ENCODE measurements at regions not wholly inside any gene's neighbourhood (a gene's known extent, or its start where the extent isn't known, plus 50 kb on each side); places are given as distances from the start of the nearest gene placed in this dataset.

DNA sequence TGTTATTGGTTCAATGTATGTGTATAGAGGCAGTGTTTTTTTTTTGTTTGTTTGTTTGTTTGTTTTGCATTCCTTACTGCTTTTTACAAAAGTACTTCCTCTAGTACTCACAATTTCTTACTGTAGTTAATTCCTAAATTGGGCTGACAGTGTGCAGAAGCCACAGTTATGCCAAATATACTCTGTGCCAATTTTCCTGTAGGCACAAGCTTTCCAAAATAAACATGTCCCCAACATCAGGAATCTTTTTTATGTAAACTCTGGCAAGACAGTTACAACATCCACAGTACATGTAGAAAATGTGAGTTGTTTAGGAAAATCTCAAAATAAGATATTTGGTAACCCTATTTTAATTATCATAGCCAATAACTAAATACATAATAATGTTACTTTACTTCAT, 161.6 kb upstream of the TSLP start:
- H3K4me1 ChIP-seq: no peaks in the 10 kb centered on the region
- no peaks in the 10 kb centered on the region for H3K36me3 ChIP-seq
- no peaks in the 10 kb centered on the region for H4K20me1 ChIP-seq
- H3K4me2 ChIP-seq: no peak overlapping the region
- H3K4me3 ChIP-seq: no peak overlapping the region
- no peaks in the 10 kb centered on the region for H3K9me3 ChIP-seq
- no peak overlapping the region for H3K27ac ChIP-seq
- H3K27me3 ChIP-seq: no peaks in the 10 kb centered on the region
- no peak overlapping the region for H3K9ac ChIP-seq
- TF ChIP-seq Cebpa-rat (IDR thresholded peaks at IDR 0.05): no peak

DNA sequence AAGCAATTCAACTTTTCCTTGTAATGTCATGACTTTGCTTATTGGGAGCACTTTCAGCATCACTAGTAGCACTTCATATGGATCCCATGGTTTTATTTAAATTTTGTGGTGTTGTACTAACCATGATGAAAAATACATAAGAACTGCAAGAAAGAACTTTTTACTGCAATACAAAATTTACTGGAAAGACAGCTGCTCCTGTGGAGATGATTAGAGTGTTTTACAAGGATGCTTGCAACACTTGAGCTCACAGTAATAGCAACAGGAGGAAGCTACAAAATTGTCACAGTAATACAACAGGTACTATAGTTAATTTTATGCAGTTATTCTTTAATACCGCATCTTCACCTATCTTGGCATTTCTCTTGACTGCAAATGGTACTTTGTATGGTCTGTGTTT, 158.3 kb upstream of the TSLP start:
- no peaks in the 10 kb centered on the region for H3K36me3 ChIP-seq
- H3K9ac ChIP-seq: no peak overlapping the region
- no peaks in the 10 kb centered on the region for H3K27me3 ChIP-seq
- H3K4me3 ChIP-seq: no peak overlapping the region
- no peak overlapping the region for H3K4me2 ChIP-seq
- no peak overlapping the region for H3K27ac ChIP-seq
- TF ChIP-seq Cebpa-rat (IDR thresholded peaks at IDR 0.05): no peak
- no peaks in the 10 kb centered on the region for H3K9me3 ChIP-seq
- H3K4me1 ChIP-seq: no peaks in the 10 kb centered on the region
- H4K20me1 ChIP-seq: no peaks in the 10 kb centered on the region

DNA sequence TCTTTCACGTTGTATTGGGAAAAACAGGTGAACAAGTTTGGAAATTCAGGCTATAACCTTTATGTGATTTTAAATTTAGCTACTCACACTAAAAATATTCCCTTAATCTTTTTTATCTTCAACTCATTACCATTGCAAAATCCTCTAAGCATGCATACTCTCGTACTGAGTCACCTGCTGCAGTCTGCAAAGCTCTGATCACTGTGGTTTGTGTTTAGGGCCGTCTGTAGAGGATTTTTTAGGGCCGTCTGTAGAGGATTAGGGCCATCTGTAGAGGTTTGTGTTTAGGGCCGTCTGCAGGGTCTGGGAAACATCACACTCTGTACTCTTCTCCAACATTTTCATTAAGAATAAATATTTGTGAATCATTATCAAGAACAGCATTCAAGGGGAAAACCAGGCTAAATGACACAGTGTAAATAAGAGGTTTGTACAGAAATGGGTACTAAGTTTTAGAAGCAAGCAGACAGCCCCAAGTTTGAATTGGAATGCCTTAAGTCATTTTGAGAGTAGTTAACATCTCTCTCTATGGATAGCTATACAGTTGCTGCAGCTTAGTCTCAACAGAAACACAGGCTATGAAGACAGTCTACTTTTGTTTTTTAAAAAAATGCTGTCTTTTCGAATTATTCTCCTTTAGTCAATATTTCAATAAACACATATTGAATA, 155.0 kb upstream of the TSLP start:
- Histone ChIP-seq H3K9me3 (no peaks in the 10 kb centered on the region), H3K27me3 (no peaks in the 10 kb centered on the region), H3K4me1 (no peaks in the 10 kb centered on the region), H3K36me3 (no peaks in the 10 kb centered on the region), H3K4me2 (no peak overlapping the region), H3K27ac (no peak overlapping the region), H3K9ac (no peak overlapping the region), H3K4me3 (no peak overlapping the region), H4K20me1 (no peaks in the 10 kb centered on the region)
- TF ChIP-seq Cebpa-rat (IDR thresholded peaks at IDR 0.05): no peak

DNA sequence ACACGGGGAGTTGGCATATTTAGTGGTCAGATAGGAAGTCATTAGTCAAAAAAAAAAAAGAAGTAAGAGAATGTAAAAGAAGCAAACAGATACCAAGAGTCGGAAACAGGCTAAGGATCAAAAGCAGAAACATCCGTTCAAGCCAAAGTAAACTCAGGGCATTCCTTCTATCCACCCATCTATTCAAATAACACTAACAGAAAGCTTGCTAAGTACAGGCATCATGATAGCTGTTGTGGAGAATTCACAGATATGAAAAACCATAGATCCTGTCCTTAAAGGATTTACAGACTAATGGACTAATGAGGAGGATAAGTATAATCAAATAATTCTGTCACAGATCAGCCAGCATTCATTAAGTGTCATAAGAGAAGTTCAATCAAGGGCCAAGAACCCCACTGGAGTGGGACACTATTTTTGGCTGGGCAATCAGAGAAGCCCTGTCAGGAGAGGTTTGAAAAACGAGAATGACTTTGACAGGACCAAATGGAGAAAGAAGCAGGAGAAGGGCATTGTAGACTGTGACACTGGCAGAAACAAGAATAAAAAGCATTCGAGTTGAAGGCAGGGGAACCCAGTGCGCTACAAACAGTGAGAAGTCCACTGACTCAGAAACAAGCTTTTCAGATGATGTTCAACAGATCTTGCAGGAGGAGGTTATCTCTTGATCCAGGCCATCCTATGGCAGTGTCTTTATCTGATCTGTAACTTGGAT, 154.2 kb upstream of the TSLP start:
- no peaks in the 10 kb centered on the region for H3K36me3 ChIP-seq
- no peaks in the 10 kb centered on the region for H3K4me1 ChIP-seq
- no peak overlapping the region for H3K27ac ChIP-seq
- no peaks in the 10 kb centered on the region for H3K27me3 ChIP-seq
- no peak overlapping the region for H3K4me2 ChIP-seq
- no peak overlapping the region for H3K9ac ChIP-seq
- TF ChIP-seq Cebpa-rat (IDR thresholded peaks at IDR 0.05): no peak
- no peaks in the 10 kb centered on the region for H4K20me1 ChIP-seq
- H3K4me3 ChIP-seq: no peak overlapping the region
- H3K9me3 ChIP-seq: no peaks in the 10 kb centered on the region

DNA sequence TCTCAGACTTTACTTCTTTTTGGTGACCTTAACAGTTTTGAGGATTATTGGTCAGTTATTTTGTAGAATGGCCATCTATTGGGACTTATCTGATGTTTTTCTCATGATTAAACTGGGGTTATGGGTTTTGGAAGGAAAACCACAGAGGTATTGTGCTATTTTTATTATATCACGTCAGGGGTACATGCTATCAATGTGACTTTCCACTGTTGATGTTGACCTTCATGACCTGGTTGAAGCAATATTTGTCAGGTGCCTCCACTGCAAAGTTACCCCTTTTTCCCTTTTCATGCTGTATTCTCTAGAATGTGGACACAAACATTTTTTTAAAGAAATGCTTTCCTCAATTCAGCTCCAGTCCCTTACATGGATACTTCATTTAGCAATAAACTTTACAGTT, 152.8 kb upstream of the TSLP start:
- Histone ChIP-seq H3K4me1 (no peaks in the 10 kb centered on the region), H3K36me3 (no peaks in the 10 kb centered on the region), H3K27ac (no peak overlapping the region), H3K27me3 (no peaks in the 10 kb centered on the region), H3K9me3 (no peaks in the 10 kb centered on the region), H3K4me3 (no peak overlapping the region), H4K20me1 (no peaks in the 10 kb centered on the region), H3K4me2 (no peak overlapping the region), H3K9ac (no peak overlapping the region)
- TF ChIP-seq Cebpa-rat (IDR thresholded peaks at IDR 0.05): no peak

- no peak overlapping the region for H3K4me2 ChIP-seq
- no peak overlapping the region for H3K9ac ChIP-seq
- H3K27ac ChIP-seq: no peak overlapping the region
- no peaks in the 10 kb centered on the region for H3K36me3 ChIP-seq
- no peaks in the 10 kb centered on the region for H3K4me1 ChIP-seq
- no peak for TF ChIP-seq Cebpa-rat (IDR thresholded peaks at IDR 0.05)
- H3K4me3 ChIP-seq: no peak overlapping the region
- H4K20me1 ChIP-seq: no peaks in the 10 kb centered on the region
- no peaks in the 10 kb centered on the region for H3K9me3 ChIP-seq
- H3K27me3 ChIP-seq: no peaks in the 10 kb centered on the region
Observed at GRCh38 chr5:110923971-110924370, 147.5 kb upstream of the TSLP start.

GRCh38 chr5:110925398-110925797, 146.1 kb upstream of the TSLP start:
- Histone ChIP-seq H3K9me3 (no peaks in the 10 kb centered on the region), H3K36me3 (no peaks in the 10 kb centered on the region), H3K4me3 (no peak overlapping the region), H3K9ac (no peak overlapping the region), H3K4me1 (no peaks in the 10 kb centered on the region), H3K4me2 (no peak overlapping the region), H3K27ac (no peak overlapping the region), H3K27me3 (no peaks in the 10 kb centered on the region), H4K20me1 (no peaks in the 10 kb centered on the region)
- no peak for TF ChIP-seq Cebpa-rat (IDR thresholded peaks at IDR 0.05)

- no peak overlapping the region for H3K9ac ChIP-seq
- H3K36me3 ChIP-seq: no peaks in the 10 kb centered on the region
- no peak overlapping the region for H3K4me2 ChIP-seq
- no peaks in the 10 kb centered on the region for H3K4me1 ChIP-seq
- H3K27ac ChIP-seq: no peak overlapping the region
- no peaks in the 10 kb centered on the region for H3K9me3 ChIP-seq
- H3K27me3 ChIP-seq: no peaks in the 10 kb centered on the region
- H3K4me3 ChIP-seq: no peak overlapping the region
- H4K20me1 ChIP-seq: no peaks in the 10 kb centered on the region
- no peak for TF ChIP-seq Cebpa-rat (IDR thresholded peaks at IDR 0.05)
Observed at GRCh38 chr5:110925916-110926315, 145.6 kb upstream of the TSLP start.

DNA sequence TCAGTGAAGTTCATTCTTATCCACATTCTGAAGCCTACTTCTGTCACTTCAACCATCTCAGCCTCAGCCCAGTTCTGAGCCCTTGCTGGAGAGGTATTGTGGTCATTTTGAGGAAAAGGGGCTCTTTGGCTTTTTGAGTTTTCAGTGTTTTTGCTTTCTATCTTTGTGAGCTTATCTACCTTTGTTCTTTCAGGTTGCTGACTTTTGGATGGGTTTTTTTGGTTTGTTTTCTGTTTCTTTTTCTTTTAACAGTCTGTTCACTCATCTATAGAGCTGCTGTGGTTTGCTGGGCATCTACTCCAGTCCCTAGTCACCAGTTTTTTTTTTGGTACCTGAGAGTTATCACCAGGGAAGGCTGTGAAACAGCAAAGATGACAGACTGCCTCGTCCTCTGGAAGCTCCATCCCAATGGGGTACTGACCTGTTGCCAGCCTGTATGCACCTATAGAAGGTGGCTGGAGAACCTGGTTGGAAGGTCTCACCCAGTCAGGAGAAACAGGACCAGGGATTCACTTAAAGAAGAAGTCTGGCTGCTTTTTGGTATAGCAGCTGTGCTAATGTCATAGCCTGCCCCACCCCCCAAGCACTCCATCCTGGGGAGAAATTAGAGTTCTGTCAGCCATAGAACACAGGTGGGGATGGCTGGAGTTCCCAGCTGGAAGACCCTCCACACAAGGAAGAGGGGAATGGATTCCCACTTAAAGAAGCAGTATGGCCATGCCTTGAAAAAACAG, 138.6 kb upstream of the TSLP start:
- no peak overlapping the region for H3K4me3 ChIP-seq
- TF ChIP-seq Cebpa-rat (IDR thresholded peaks at IDR 0.05): no peak
- peaks cover 9% of the 10 kb centered on the region; the same call in 1 of the 2 replicates for H3K9me3 ChIP-seq
- H4K20me1 ChIP-seq: no peaks in the 10 kb centered on the region
- no peak overlapping the region for H3K4me2 ChIP-seq
- no peaks in the 10 kb centered on the region for H3K4me1 ChIP-seq
- no peak overlapping the region for H3K9ac ChIP-seq
- H3K36me3 ChIP-seq: no peaks in the 10 kb centered on the region
- no peak overlapping the region for H3K27ac ChIP-seq
- H3K27me3 ChIP-seq: no peaks in the 10 kb centered on the region

DNA sequence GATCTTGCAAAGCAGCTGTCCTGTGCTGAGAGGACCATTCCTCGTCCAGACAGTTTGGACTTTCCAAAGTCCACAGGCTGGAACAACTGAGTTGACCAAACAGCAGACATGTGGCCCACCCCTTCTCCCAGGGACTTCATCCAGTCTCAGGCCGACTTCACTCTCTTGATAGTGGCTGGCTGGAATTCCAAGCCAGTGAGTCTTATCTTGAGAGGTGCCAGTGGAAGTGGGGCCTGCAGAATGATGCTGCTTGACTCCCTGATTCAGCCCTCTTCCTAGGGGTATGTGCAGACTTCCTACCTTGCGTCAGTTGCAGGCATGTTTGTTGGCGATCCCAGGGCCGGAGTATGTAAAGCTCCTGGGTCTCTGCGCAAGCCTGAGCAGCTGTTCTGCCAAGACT, 131.4 kb upstream of the TSLP start:
- no peaks in the 10 kb centered on the region for H4K20me1 ChIP-seq
- no peaks in the 10 kb centered on the region for H3K4me1 ChIP-seq
- H3K9ac ChIP-seq: no peak overlapping the region
- TF ChIP-seq Cebpa-rat (IDR thresholded peaks at IDR 0.05): no peak
- H3K4me2 ChIP-seq: no peak overlapping the region
- no peaks in the 10 kb centered on the region for H3K36me3 ChIP-seq
- no peaks in the 10 kb centered on the region for H3K9me3 ChIP-seq
- no peak overlapping the region for H3K4me3 ChIP-seq
- no peaks in the 10 kb centered on the region for H3K27me3 ChIP-seq
- H3K27ac ChIP-seq: no peak overlapping the region

Data from BLaER1 (cell line).